GM18519 (cell line): ENCODE measurements at regions not wholly inside any gene's neighbourhood (a gene's known extent, or its start where the extent isn't known, plus 50 kb on each side); places are given as distances from the start of the nearest gene placed in this dataset.
"Not testable (repeated sequence)": the region's sequence is repeated elsewhere in the genome, so short reads cannot be mapped to it uniquely, and the experiment has no call there.

Source experiments
- ATAC-seq: cut with Tn5 transposase; IDR thresholded peaks from one replicate; pipeline ENCODE4 v1.9.1; 2021; ENCODE audit warnings: mild to moderate bottlenecking, moderate library complexity; ENCODE audit not compliant: unreplicated experiment, low FRiP score

DNA sequence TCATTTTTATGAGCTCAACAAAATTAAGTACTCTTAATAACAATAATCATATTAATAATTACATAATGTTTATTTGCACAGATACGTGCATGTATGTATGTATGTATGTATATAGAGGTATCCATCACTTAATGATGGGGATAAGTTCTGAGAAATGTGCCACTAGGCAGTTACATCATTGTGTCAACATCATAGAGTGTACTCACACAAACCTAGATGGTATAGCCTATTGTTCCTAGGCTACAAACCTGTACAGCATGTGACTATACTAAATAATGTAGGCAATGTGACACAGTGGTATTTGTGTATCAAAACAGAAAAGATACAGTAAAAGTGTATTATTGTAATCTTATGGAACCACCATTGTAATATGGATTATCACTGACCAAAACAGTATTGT, 874.7 kb upstream of the GBE1 start:
- ATAC-seq: no peak

DNA sequence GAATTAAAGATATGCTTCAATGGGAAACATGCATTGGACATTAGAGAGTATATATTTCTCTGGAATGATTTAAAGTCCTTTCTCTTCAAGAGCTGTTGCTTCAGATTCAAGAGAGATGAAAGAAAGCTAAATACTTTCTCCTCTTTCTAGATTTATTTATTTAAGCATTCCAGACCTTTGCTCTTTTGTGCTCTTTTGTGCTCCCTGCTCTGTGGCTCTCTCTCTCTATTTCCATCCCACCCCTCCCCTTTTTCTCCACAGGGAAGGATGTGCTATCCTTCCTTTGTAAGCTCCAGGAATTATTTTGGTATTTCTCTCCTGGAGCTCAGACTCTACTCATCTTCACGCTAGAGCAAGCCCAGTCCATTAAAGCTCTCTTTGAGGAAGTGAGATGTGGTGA, 871.9 kb upstream of the GBE1 start:
- ATAC-seq: no peak

DNA sequence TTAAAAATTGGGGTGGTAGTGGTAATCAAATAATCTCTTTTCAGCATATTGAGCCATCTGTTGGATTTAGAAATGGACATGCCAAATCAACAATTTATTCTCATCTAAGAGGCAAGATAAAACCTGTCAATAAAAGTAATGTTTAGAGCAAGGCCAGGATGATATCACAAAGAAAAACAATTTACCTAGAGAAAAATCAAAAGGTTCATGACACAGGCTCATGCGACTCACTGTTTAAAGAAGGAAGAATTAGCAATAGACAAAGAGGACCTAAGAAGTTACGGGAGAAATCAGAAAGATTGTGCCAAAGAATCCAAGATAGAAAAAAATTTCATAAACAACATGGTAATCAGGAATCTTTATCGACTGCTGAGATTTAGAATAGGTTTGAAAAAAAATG, 868.5 kb upstream of the GBE1 start:
- no peak for ATAC-seq

DNA sequence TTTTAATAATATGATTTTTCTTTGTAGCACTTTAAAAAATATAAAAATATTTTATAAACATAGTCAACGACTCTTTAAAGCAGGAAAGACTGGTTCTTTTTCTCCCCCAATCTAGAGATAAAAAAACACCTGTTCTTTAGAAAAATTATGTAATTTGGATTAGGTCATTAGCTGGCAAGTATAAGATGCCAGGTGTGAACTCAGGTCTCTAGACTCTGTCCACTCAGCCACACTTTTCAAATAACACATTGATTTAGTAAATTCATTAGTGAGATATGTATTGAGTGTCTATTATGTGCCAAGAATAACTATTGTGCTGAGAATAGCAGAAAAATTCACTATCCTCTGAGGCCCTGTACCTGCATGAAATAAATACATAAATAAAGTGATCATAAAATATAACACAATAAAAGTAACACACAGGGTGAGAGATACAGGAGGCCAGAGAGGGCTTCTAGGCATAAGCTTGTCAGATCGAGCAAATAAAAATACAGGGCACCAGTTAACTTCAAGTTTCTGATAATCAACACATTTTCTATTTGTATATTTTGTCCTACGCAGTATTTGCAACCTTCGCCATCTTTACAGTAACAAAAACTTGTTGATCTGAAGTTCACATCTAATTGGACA, 867.1 kb upstream of the GBE1 start:
- no peak for ATAC-seq

DNA sequence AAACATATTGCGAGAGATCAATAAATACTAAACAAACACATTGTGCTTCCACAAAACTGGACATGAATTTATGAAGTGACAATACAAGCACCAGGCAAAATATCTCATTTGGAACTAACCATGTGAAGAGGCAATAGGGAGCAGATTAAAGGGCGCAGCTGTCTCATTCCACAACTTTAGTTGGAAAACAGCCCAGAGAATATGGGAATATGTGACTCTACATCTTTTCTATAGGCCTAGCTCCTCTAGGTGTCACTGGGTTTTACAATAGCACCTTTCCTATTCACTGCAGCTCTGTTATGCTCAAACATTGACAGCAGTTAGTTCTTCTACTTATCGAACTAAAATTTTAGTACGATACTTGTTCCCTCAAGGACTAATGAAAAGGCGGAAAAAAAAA, 866.3 kb upstream of the GBE1 start:
- ATAC-seq: no peak

DNA sequence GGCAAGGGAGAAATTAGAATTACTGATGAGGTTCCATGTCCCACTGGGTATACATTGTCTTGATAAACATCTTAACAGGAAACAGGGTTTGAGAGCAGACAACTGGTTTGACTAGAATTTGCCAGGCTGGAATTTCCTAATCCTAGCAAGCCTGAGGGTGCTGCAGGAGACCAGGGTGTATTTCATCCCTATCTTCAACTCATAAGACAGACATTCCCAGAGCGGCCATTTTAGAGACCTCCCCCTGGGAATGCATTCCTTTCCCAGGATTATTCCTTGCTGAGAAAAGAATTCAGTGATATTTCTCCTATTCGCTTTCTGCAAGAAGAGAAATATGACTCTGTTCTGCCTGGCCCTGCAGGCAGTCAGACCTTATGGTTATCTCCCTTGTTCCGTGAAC, 859.3 kb upstream of the GBE1 start:
- not testable (repeated sequence) for ATAC-seq

DNA sequence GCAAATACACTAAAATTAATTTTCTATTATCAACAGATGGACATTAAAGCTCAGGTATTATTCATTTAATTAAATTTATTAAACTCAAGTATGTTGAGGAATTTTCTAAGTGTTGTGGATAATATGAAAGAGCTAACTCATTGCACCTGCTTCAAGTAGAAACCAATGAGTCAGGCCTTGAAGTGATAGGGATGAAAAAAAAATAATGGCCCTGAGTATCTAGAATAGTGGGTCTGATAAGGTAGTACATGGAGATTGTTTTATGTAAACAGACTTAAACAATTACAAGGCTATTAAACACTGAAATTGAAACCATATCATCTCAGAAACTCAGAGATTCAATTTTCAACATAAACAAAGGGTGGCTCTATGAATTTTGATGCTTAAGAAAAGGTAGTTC, 857.1 kb upstream of the GBE1 start:
- no peak for ATAC-seq

DNA sequence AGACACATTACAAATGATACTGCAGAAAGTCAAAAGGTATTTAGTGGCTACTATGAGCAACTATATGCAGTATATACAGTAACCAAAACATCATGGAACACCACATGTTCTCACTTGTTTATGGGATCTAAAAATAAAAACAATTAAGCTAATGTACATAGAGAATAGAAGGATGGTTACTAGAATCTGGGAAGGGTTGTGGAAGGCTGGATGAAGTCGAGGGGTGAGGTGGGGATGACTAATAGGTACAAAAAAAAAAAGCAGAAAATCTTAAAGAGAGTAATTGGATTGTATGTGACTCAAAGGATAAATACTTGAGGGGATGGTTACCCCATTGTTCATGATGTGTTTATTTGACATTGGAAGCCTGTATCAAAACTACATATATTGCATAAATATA, 848.8 kb upstream of the GBE1 start:
- no peak for ATAC-seq

DNA sequence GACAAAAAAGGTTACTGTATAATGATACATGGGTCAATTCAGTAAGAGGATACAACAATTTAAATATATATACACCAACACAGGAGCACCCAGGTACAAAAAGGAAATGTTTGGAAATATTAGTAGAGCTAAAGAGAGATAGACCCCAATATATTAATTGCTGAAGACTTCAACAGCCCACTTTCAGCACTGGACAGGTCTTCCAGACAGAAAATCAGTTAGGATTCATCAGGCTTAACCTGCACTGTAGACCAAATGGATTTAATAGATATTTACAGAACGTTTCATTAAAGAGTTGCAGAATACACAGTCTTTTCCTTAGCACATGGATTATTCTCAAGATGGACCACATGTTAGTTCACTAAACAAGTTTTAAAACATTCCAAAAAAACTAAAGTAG, 845.9 kb upstream of the GBE1 start:
- no peak for ATAC-seq

DNA sequence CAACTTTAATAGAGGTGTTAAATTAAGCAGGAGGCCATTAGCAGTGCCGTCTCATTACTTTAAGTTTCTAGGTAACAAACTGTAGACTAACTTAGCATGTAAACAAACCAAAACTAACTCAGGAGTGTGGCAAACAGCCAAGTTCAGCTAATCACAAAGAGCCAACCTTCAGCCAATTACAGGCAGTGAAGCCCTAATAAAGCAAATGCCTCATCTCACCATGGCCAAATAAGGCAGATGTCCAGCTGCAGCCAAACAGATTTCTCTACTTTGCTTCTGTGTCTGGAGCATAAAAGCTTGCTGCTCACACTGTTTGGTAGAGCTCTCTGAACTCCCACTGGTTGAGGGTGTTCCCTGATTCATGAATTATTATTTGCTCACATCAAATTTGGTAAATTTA, 835.4 kb upstream of the GBE1 start:
- ATAC-seq: no peak

DNA sequence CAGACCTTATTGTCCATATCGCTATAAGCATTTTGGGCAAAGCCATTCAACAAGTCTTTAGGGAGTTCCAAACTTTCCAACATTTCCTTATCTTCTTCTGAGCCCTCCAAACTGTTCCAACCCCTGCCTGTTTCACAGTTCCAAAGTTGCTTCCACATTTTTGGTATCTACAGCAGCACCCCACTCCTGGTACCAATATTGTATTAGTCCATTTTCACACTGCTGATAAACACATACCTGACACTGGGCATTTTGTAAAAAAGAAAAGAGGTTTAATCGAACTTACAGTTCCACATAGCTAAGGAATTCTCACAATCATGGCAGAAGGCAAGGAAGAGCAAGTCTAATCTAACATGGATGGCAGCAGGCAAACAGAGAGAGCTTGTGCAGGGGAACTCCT, 834.1 kb upstream of the GBE1 start:
- ATAC-seq: no peak

DNA sequence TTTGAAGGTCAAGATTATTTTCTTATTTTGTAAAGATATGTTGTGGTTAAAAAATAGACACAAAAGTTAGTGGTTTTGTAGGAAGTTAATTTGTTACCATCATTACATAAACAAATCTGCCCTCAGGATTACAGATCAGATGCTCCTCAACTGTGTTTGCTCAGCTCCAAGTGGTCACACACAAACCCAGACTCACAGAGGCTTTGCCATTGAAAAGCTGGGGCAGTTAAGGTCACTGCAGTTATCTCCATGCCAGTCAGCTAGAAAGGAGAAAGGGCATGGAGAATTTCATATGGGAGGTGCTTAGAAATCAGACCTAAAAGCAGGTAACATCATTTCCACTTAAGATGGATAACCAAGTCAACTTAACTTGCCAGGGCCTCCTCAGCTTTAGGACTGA, 825.7 kb upstream of the GBE1 start:
- no peak for ATAC-seq

DNA sequence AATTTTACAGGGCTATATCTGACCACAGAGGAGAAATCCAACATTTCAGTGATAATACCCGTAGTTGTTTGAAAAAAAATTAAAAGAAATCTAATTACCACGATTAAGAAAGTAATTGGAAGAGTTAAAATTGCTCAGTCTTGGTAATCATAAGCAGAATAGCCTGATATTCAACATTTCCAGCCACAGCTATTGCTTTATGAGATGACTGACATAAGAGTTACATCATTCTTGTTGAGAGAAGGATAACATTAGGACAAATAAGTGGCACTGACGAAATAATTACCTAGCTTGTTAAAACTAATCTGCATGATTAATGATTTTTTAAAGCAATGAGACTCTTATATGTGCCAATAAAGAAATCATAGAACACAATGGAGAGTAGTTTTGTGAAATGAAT, 825.0 kb upstream of the GBE1 start:
- ATAC-seq: no peak

DNA sequence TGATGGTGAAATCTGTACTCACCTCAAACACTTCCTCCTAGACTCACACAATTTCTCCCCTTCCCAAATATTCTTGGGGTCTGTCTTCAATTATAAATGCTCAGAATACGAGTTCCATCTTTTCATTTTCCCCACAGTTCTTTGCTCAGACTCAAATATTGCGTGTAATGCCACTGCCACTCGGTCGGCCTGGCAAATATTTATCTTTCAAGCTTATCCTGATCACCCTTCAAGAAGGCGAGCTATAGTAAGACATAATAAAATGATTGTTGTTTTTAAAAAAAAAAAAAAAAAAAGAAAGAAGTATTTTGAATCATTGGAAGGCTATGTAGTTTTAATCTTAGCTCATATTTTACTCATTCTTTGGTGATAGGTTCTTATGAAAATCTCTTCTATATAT, 824.6 kb upstream of the GBE1 start:
- ATAC-seq: not testable (repeated sequence)

DNA sequence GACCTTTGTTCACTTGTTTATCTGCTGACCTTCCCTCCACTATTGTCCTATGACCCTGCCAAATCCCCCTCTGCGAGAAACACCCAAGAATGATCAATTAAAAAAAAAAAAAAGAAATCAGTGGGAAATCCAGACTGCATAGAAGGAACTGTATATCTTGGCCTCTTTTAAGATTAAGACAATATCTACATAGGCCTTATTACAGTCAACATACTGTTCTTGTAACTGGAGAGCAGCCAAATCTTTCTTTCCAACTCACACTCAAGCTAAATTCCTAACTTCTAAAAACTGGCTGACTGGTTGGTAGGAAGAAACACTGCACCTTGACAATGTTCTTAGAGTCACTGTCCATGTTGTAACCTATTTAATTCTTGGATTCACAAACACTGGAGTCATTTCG, 824.1 kb upstream of the GBE1 start:
- ATAC-seq: not testable (repeated sequence)

DNA sequence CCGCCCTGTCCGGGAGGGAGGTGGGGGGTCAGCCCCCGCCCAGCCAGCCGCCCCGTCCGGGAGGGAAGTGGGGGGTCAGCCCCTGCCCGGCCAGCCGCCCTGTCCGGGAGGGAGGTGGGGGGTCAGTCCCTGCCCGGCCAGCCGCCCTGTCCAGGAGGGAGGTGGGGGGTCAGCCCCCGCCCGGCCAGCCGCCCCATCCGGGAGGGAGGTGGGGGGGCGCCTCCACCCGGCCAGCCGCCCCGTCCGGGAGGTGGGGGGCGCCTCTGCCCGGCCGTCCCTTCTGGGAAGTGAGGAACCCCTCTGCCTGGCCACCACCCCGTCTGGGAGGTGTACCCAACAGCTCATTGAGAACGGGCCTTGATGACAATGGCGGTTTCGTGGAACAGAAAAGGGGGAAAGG, 823.4 kb upstream of the GBE1 start:
- not testable (repeated sequence) for ATAC-seq

DNA sequence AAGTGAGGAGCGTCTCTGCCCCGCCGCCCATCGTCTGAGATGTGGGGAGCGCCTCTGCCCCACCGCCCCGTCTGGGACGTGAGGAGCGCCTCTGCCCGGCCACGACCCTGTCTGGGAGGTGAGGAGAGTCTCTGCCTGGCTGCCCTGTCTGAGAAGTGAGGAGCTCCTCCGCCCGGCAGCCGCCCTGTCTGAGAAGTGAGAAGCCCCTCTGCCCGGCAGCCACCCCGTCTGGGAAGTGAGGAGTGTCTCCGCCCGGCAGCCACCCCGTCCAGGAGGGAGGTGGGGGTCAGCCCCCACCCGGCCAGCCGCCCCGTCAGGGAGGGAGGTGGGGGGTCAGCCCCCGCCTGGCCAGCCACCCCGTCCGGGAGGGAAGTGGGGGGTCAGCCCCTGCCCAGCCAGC, 823.0 kb upstream of the GBE1 start:
- not testable (repeated sequence) for ATAC-seq

DNA sequence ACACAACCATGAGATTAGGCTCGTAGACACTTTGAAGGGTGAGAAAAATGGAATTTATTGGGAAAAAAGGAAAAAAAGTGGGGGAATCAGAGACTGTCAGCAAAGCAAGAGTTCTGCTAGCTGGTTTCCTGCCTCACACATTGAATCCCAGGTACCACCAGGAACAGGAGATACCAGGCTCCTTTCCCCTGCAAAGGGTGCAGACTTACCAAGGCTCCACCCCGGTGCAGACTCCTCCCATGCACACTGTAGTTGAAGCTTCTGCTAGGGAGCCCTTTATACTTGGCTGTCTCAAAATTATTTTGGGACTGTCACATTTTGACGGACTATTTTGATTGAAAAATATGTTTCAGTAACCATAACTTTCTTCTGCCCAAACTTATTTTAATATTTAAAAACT, 819.9 kb upstream of the GBE1 start:
- no peak for ATAC-seq

DNA sequence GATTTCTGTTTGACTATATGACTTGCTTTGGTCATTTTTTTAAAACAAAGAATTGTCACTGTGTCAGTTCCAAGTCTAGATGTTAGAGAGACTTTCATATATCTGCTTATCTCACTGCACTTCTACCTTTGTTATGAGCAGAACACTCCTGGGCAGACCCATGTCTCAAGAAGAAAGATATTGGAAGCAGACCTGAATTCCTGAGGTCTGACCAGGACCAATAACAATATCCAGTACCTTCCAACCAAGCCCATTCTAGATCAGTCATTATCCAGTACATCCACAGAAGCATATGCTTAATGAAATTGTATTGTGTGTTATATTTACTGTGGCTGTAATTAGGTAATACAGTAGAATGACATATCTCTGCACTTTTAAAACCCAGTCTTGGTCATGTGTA, 811.3 kb upstream of the GBE1 start:
- no peak for ATAC-seq

DNA sequence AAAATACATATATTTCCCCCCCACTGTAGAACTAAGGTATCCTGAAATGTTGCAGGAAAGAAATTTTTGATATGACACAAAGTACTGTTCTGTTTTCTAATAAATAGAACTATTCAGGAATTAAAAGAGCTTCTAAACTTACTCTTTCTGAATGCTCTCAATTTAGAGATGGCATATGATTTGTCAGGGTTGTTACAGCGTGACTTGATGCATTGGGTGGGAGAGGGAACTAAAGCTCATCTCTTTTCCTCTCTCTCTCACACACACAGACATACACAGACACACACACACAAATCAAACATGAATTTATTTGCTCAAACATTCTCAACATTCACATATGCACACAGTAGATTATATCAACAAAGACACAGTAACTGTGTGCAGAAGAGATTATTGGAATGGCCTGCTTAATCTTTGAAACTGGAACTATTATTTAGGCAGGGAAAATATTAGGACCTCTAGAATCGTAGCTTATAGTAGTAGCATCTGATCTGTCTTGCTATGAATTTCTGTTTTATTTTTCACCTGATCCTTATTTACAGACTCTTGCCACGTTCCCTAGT, 807.4 kb upstream of the GBE1 start:
- ATAC-seq: no peak

DNA sequence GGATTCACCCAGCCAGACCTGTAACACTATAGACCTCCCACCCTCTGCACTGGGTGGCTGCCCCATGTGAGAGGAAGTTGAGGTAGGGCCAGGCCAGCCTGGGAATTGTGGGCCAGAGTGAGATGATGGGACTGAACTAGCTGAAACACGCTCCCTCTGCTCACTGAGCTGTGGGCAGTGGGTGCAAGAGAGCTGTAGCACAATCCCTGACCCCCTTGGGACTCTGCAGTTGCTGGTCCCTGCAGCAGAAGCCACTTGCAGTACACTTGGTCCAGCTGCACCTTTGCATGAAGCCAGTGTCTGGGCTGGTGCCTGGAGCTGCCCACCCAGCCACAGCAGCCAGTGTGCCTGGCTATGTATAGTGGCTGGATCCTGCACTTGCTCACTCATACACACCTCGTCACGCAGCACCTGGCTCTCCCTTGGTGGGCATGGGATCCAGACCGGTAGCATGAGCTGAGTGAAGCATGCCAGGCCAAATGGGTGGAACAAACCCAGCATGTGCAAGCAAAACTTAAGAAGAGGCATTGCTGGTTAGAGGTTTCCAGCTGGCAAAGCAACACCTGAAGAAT, 805.7 kb upstream of the GBE1 start:
- ATAC-seq: no peak

DNA sequence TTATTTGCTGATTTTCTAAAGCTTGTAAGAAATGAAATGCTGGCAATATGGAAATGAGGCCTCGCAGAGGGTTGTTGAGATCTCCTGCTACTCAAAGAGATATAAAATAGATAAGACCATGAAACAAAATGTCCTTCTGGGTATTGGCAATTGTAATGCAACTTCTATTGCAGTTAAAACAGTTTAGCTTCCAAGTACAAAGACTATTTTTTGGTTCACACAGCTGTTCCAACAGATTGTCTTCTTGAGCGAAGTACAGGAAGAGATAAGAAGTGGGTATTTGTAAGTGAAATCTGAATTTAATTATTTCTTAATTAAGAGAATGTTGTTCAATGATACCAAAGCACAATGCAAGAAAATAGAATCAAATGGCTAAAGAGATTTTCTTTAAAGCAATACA, 801.5 kb upstream of the GBE1 start:
- ATAC-seq: no peak

DNA sequence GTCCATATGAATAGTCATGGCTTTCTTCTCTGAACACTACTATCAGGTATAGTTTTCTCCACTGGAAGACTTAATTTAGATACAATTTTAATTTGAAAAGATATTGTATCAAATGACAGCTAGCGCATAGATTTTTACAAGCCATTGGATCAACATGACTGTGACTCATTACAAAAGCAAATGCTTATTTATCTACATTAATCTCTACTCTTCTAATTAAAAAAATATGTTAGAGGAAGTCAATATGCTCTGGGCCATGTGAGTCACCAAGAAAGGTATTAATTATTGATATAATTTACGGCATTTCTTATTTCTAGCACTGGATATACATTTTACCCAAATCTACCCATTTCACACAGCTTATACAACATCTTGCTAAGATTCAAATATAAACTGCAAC, 800.3 kb upstream of the GBE1 start:
- no peak for ATAC-seq
